Tibial artery (tissue), 4 donors: ENCODE measurements at regions not wholly inside any gene's neighbourhood (a gene's known extent, or its start where the extent isn't known, plus 50 kb on each side); places are given as distances from the start of the nearest gene placed in this dataset.
A peak's percentile ranks its signal among the peaks of the same experiment; 100 is the strongest.

Experiments
- DNase-seq, 2 donors: peaks; one replicate each; pipeline ENCODE4 v3.0.0-alpha.2; 2019
- H3K27ac ChIP-seq, 2 donors: fragments of 200-600 bp; sonication (generic) in 1 of 2; 1 replicate in 1 of 2; 2 replicates in 1 of 2; pipeline ENCODE4 v1.5.1; 2018 to 2019; ENCODE audit warnings: mild to moderate bottlenecking in 1 of 2
- H3K27me3 ChIP-seq, 2 donors: fragments of 200-600 bp; sonication (generic) in 1 of 2; one replicate each; pipeline versions ENCODE4 v1.5.1 to v1.6.0; 2016 to 2019
- H3K36me3 ChIP-seq, 3 donors: fragments of 200-600 bp; sonication (generic) in 2 of 3; one replicate each; pipeline ENCODE4 v1.5.1; 2016 to 2019; ENCODE audit warnings: mild to moderate bottlenecking in 2 of 3
- H3K4me1 ChIP-seq, 4 donors: fragments of 200-600 bp; sonication (generic) in 2 of 4; 1 replicate in 3 of 4; 2 replicates in 1 of 4; pipeline ENCODE4 v1.5.1; 2016 to 2019
- H3K4me3 ChIP-seq, 2 donors: fragments of 200-600 bp; sonication (generic) in 1 of 2; 1 replicate in 1 of 2; 2 replicates in 1 of 2; pipeline ENCODE4 v1.5.1; 2018 to 2019; ENCODE audit warnings: mild to moderate bottlenecking in 2 of 2
- H3K9me3 ChIP-seq, 3 donors: fragments of 200-600 bp; sonication (generic) in 1 of 3; one replicate each; pipeline ENCODE4 v1.5.1; 2016 to 2019
- CTCF ChIP-seq, 2 experiments: fragments of 200-600 bp in 1 of 2; fragments of 450-650 bp in 1 of 2; IDR thresholded peaks; one replicate each; pipeline ENCODE4 v1.5.1; 2017 to 2019; ENCODE audit warnings: antibody characterized with exemption in 2 of 2, mild to moderate bottlenecking in 1 of 2, moderate library complexity in 1 of 2
- intact Hi-C: fragments of 100-400 bp; cut with DNase I; formaldehyde crosslinking; loops from one replicate; pipeline ENCODE4 v1.15.0; 2023; ENCODE audit warnings: low total_unique reads

DNA sequence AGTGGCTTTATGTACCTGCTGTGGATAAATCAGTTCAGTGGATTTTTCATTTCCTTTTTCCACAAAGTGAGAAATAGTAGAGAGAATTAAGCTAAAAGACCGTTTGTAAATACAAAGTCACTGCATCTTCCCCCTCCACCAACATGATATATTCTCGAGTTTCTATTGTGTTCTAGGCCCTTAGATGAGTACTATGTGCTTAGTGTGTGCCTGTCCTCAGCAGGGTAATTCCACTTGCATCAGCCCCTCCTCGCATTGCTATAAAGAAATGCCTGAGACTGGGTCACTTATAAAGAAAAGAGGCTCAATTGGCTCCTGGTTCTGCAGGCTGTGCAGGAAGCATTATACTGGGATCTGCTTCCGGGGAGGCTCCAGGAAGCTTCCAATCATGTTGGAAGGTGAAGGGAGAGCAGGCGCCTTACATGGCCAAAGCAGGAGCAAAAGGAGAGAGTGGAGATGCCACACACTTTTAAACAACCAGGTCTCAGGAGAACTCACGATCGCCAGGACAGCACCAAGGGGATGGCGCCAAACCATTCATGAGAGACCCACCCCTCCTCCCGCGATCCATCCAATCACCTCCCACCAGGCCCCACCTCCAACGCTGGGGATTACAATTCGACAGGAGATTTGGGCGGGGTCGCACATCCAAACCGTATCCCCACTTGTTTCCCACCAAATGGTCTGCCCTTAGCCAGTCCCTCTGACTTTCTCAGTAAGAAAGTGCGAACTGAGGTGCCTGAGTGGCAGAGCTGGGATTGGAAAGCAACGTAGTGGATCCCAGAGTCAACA, 102.3 kb upstream of the ABCC4 start:
- no peak for DNase-seq
- intact Hi-C loops, result loop anchor here (1.0 kb wide), 1 partner anchor 212 kb away; no protein-coding TSS in a partner anchor
- Histone ChIP-seq H3K4me3 (peak overlapping the region; percentile 12 to 48), H3K27me3 (peaks cover 0 to 16% of the 10 kb centered on the region in 2 donors), H3K27ac (no peak overlapping the region), H3K4me1 (peaks cover 0 to 12% (median 6%) of the 10 kb centered on the region in 4 donors), H3K36me3 (no peaks in the 10 kb centered on the region), H3K9me3 (no peaks in the 10 kb centered on the region)
- no peak for TF ChIP-seq CTCF (IDR thresholded peaks at IDR 0.05)

DNA sequence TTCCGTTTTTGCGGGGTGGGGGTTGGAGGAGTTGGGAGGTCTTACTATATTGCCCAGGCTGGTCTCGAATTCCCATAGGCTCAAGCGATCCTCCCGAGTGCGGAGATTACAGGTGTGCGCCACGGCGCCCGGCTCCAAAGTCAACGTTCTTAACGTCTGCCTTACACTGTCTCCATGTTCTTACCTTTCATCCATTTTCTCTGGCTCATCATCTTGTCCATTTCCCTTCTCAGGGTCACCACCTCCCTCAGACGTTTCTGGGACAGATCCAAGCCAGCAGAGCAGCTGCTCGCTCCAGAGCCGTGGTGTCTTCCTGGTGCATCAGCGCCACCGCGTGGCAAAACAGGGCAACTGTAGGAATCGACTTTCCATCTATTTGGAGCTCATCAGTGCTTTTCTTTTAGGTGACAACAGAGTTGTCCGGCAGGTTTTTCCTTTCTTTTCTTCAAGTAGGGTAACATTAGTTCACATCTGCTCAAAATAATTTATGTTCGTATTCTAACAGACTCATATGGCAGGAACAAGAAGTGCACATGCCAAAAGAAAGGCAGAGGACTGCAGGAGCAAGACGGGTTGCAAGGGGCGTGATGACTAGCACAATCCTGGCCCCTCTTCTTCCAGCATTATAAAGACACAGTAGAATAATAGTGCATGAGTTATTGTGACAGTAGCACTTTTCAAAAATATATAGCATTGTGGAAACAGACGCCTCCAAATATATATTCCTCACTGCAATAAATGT, 103.1 kb upstream of the ABCC4 start:
- H3K27me3 ChIP-seq, result peaks cover 0 to 16% of the 10 kb centered on the region in 2 donors
- no peaks in the 10 kb centered on the region for H3K36me3 ChIP-seq
- intact Hi-C loops, result no loop called here
- H3K9me3 ChIP-seq, result no peaks in the 10 kb centered on the region
- peak; percentile 78 to 83 for DNase-seq
- peaks cover 0 to 12% (median 6%) of the 10 kb centered on the region in 4 donors for H3K4me1 ChIP-seq
- peak; percentile 85 to 89 for TF ChIP-seq CTCF (IDR thresholded peaks at IDR 0.05)
- H3K27ac ChIP-seq, result no peak overlapping the region
- H3K4me3 ChIP-seq, result peak overlapping the region; percentile 12 to 48

DNA sequence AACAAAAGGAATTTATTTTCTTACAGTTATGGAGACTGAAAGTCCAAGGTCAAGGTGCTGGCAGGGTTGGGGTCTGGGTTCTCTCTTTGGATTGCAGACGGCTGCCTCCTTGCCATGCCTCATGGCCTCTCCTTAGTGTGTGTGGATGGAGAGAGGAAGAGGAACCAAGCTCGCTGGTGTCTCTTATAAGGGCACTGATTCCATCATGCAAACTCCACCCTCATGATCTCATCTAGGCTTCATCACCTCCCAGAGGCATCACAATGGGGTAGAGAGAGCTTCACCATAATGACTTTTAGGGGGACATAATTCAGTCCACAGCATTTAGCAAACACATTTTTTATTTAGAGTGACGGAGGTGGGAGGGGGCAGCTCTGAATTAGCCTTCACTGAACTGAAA, 104.9 kb upstream of the ABCC4 start:
- H3K4me3 ChIP-seq, result no peak overlapping the region
- no peak overlapping the region for H3K27ac ChIP-seq
- DNase-seq, result no peak
- peaks cover 0 to 16% of the 10 kb centered on the region in 2 donors for H3K27me3 ChIP-seq
- H3K4me1 ChIP-seq, result peaks cover 0 to 12% (median 6%) of the 10 kb centered on the region in 4 donors
- no peak for TF ChIP-seq CTCF (IDR thresholded peaks at IDR 0.05)
- no peaks in the 10 kb centered on the region for H3K36me3 ChIP-seq
- H3K9me3 ChIP-seq, result no peaks in the 10 kb centered on the region
- intact Hi-C loops, result no loop called here

- no peaks in the 10 kb centered on the region for H3K9me3 ChIP-seq
- TF ChIP-seq CTCF (IDR thresholded peaks at IDR 0.05), result no peak
- no peak overlapping the region for H3K27ac ChIP-seq
- H3K36me3 ChIP-seq, result no peaks in the 10 kb centered on the region
- H3K4me3 ChIP-seq, result no peak overlapping the region
- H3K27me3 ChIP-seq, result peaks cover 0 to under 1% of the 10 kb centered on the region in 2 donors
- intact Hi-C loops, result no loop called here
- no peak for DNase-seq
- no peaks in the 10 kb centered on the region for H3K4me1 ChIP-seq
Observed at GRCh38 chr13:95411428-95412040, 110.3 kb upstream of the ABCC4 start.

DNA sequence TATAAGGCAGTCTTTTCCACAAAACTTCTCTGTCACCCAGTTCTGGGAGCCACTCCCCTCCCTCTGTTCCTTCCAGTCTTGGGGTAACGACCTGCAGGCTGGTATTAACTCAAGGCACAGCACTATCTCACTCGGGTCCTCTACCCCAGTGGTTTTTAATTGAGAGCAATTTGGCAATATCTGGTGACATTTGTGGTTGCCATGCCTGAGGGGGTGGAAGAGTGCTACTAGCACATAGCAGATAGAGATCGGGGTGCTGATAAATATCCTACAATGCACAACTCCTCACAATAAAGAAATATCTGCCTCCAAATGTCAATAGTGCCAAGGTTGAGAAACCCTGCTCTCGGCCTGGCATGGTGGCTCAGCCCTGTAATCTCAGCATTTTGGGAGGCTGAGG, 117.7 kb upstream of the ABCC4 start:
- no peak overlapping the region for H3K27ac ChIP-seq
- no peaks in the 10 kb centered on the region for H3K36me3 ChIP-seq
- intact Hi-C loops, result no loop called here
- no peaks in the 10 kb centered on the region for H3K9me3 ChIP-seq
- H3K27me3 ChIP-seq, result peaks cover 0 to 2% of the 10 kb centered on the region in 2 donors
- H3K4me1 ChIP-seq, result no peaks in the 10 kb centered on the region
- no peak overlapping the region for H3K4me3 ChIP-seq
- no peak for DNase-seq
- TF ChIP-seq CTCF (IDR thresholded peaks at IDR 0.05), result no peak
